H1 (cell line): ENCODE measurements at regions not wholly inside any gene's neighbourhood (a gene's known extent, or its start where the extent isn't known, plus 50 kb on each side); places are given as distances from the start of the nearest gene placed in this dataset.

Source experiments
- BRCA1 ChIP-seq: IDR thresholded peaks from 2 replicates; pipeline ENCODE4 v1.6.1; 2012; ENCODE audit warnings: low read depth, low read length, improper control_type of control experiment
- CHD2 ChIP-seq: IDR thresholded peaks from 2 replicates; pipeline ENCODE4 v1.6.1; 2012; ENCODE audit warnings: low read length, improper control_type of control experiment
- CHD7 ChIP-seq: fragments of 300-600 bp; sonication (generic); IDR thresholded peaks from 2 replicates; pipeline ENCODE4 v1.7.1; 2012; ENCODE audit warnings: low read length, moderate library complexity, mild to moderate bottlenecking, inconsistent platforms; ENCODE audit not compliant: insufficient replicate concordance
- EGR1 ChIP-seq: IDR thresholded peaks from 2 replicates; pipeline ENCODE4 v1.6.1; 2011; ENCODE audit warnings: low read depth, low read length, borderline replicate concordance
- GABPA ChIP-seq: IDR thresholded peaks from 2 replicates; pipeline ENCODE4 v1.6.1; 2011; ENCODE audit warnings: mild to moderate bottlenecking, low read length, moderate library complexity, borderline replicate concordance; ENCODE audit not compliant: insufficient read depth
- GTF2F1 ChIP-seq: IDR thresholded peaks from 2 replicates; pipeline ENCODE4 v1.6.1; 2012; ENCODE audit warnings: low read depth, low read length, improper control_type of control experiment, borderline replicate concordance
- KDM1A ChIP-seq: fragments of 200-600, 300-600 bp; sonication (generic); IDR thresholded peaks from 2 replicates; pipeline ENCODE4 v1.7.1; 2016; ENCODE audit warnings: mild to moderate bottlenecking, low read length, borderline replicate concordance
- NANOG ChIP-seq: IDR thresholded peaks from 2 replicates; pipeline ENCODE4 v1.6.1; 2011; ENCODE audit warnings: low read length, low read depth, mild to moderate bottlenecking, inconsistent platforms; ENCODE audit not compliant: insufficient read depth, poor library complexity, severe bottlenecking
- RAD21 ChIP-seq, 2 experiments: IDR thresholded peaks in 1 of 2; conservative IDR thresholded peaks in 1 of 2; 2 replicates each; pipeline ENCODE4 v1.6.1; 2011; ENCODE audit warnings: low read depth in 2 of 2, low read length in 2 of 2, improper control_type of control experiment in 1 of 2, inconsistent platforms in 1 of 2, mild to moderate bottlenecking in 1 of 2, moderate library complexity in 1 of 2
- RFX5 ChIP-seq: IDR thresholded peaks from 2 replicates; pipeline ENCODE4 v1.6.1; 2011; ENCODE audit warnings: low read depth, low read length, improper control_type of control experiment, borderline replicate concordance
- SAP30 ChIP-seq: fragments of 300-600 bp; sonication (generic); IDR thresholded peaks from 2 replicates; pipeline ENCODE4 v1.7.1; 2012; ENCODE audit warnings: low read length, moderate library complexity, mild to moderate bottlenecking, inconsistent platforms; ENCODE audit not compliant: insufficient read depth, insufficient replicate concordance
- SP1 ChIP-seq: IDR thresholded peaks from 2 replicates; pipeline ENCODE4 v1.6.1; 2011; ENCODE audit warnings: low read depth, low read length

GRCh38 chr15:61653110-61653509 lies 407.1 kb downstream of the VPS13C start (continued):
- TF ChIP-seq CHD7 = no peak
- no peak for TF ChIP-seq BRCA1
- TF ChIP-seq SAP30 = no peak
- no peak for TF ChIP-seq RAD21 (IDR thresholded peaks at IDR 0.05 in 1 of 2, conservative IDR thresholded peaks at IDR 0.05 in 1 of 2; ENCODE audit: low read depth in 2 of 2, low read length in 2 of 2)
- no peak for TF ChIP-seq NANOG
- no peak for TF ChIP-seq GTF2F1
- TF ChIP-seq GABPA = no peak
- TF ChIP-seq EGR1 = no peak
- no peak for TF ChIP-seq RFX5
- no peak for TF ChIP-seq CHD2
- no peak for TF ChIP-seq KDM1A
- TF ChIP-seq SP1 = no peak
